Endodermal cell (in vitro differentiated cells): ENCODE measurements at regions not wholly inside any gene's neighbourhood (a gene's known extent, or its start where the extent isn't known, plus 50 kb on each side); places are given as distances from the start of the nearest gene placed in this dataset.

ENCODE experiments used
- DNase-seq: peaks from one replicate; pipeline ENCODE4 v3.0.0-alpha.2; 2017
- H3K27ac ChIP-seq: 2 replicates; pipeline ENCODE4 v1.5.1; 2013; ENCODE audit warnings: mild to moderate bottlenecking, low read depth, low read length, moderate library complexity
- H3K27me3 ChIP-seq: 2 replicates; pipeline ENCODE4 v1.6.1; 2013; ENCODE audit warnings: mild to moderate bottlenecking, low read length, moderate library complexity; ENCODE audit not compliant: insufficient read depth, control insufficient read depth, poor library complexity, severe bottlenecking
- H3K36me3 ChIP-seq: 2 replicates; pipeline ENCODE4 v1.7.0; 2013; ENCODE audit warnings: mild to moderate bottlenecking, low read length, moderate library complexity; ENCODE audit not compliant: control insufficient read depth, insufficient read depth
- H3K4me1 ChIP-seq: one replicate; pipeline ENCODE4 v1.7.0; 2013; ENCODE audit warnings: low read length; ENCODE audit not compliant: control insufficient read depth, insufficient read depth
- H3K4me3 ChIP-seq: 2 replicates; pipeline ENCODE4 v1.5.1; 2013; ENCODE audit warnings: mild to moderate bottlenecking, low read length, moderate library complexity
- H3K9ac ChIP-seq: 2 replicates; pipeline ENCODE4 v1.6.1; 2013; ENCODE audit warnings: mild to moderate bottlenecking, low read length, moderate library complexity; ENCODE audit not compliant: poor library complexity, severe bottlenecking; ENCODE audit errors: extremely low read depth
- H3K9me3 ChIP-seq: 2 replicates; pipeline ENCODE4 v1.6.1; 2013; ENCODE audit warnings: mild to moderate bottlenecking, low read length, moderate library complexity; ENCODE audit not compliant: control insufficient read depth
- H3K27ac Mint-ChIP-seq: 2 replicates; pipeline ENCODE4 v1.8.0; 2020; ENCODE audit warnings: mixed read lengths
- H3K27me3 Mint-ChIP-seq: 2 replicates; pipeline ENCODE4 v1.8.0; 2021; ENCODE audit warnings: mild to moderate bottlenecking, mixed read lengths; ENCODE audit not compliant: insufficient read depth
- H3K36me3 Mint-ChIP-seq: 2 replicates; pipeline ENCODE4 v1.8.0; 2020; ENCODE audit warnings: low read depth, mixed read lengths
- H3K4me1 Mint-ChIP-seq: 2 replicates; pipeline ENCODE4 v1.8.0; 2020; ENCODE audit warnings: mixed read lengths
- H3K4me3 Mint-ChIP-seq: 2 replicates; pipeline ENCODE4 v1.8.0; 2020; ENCODE audit warnings: mild to moderate bottlenecking, moderate library complexity, mixed read lengths
- H3K9me3 Mint-ChIP-seq: 2 replicates; pipeline ENCODE4 v1.8.0; 2020; ENCODE audit warnings: mild to moderate bottlenecking, mixed read lengths
- CTCF ChIP-seq: fragments of 200-600 bp; sonication (generic); conservative IDR thresholded peaks from 2 replicates; pipeline ENCODE4 v1.5.0; 2021; ENCODE audit warnings: antibody characterized with exemption, mild to moderate bottlenecking
- WGBS, 2 experiments: methylation state at CpG; one replicate each; pipeline versions ENCODE4 v1.1.5 to v1.1.7; 2013; ENCODE audit warnings: missing lambda C conversion rate in 2 of 2, mixed read lengths in 1 of 2; ENCODE audit not compliant: insufficient coverage in 1 of 2, insufficient read length in 1 of 2; 5-methylcytosine and 5-hydroxymethylcytosine counted together

GRCh38 chrX:3448563-3448962, 102.1 kb upstream of the MXRA5 start:
- Mint-ChIP-seq H3K4me1 (peaks cover under 1% of the 10 kb centered on the region), H3K36me3 (no peaks in the 10 kb centered on the region), H3K27ac (no peak overlapping the region), H3K4me3 (no peak overlapping the region), H3K27me3 (peaks cover 2% of the 10 kb centered on the region), H3K9me3 (peaks cover 2% of the 10 kb centered on the region)
- WGBS, 2 experiments, result 90 to 100% methylated on average over 1 to 4 of the region's 4 CpGs
- H3K27me3 ChIP-seq, result no peaks in the 10 kb centered on the region
- H3K9me3 ChIP-seq, result no peaks in the 10 kb centered on the region
- no peak overlapping the region for H3K4me3 ChIP-seq
- no peaks in the 10 kb centered on the region for H3K4me1 ChIP-seq
- DNase-seq, result no peak
- no peak overlapping the region for H3K27ac ChIP-seq
- H3K9ac ChIP-seq, result no peak overlapping the region
- TF ChIP-seq CTCF, result no peak
- H3K36me3 ChIP-seq, result no peaks in the 10 kb centered on the region

- no peak for DNase-seq
- peaks cover 10% of the 10 kb centered on the region for H3K9me3 Mint-ChIP-seq
- Histone ChIP-seq H3K27ac (no peak overlapping the region), H3K4me1 (no peaks in the 10 kb centered on the region), H3K9ac (no peak overlapping the region), H3K9me3 (no peaks in the 10 kb centered on the region), H3K4me3 (no peak overlapping the region), H3K36me3 (no peaks in the 10 kb centered on the region), H3K27me3 (no peaks in the 10 kb centered on the region)
- no peak for TF ChIP-seq CTCF
- H3K27ac Mint-ChIP-seq, result no peak overlapping the region
- peaks cover 2% of the 10 kb centered on the region for H3K27me3 Mint-ChIP-seq
- H3K4me1 Mint-ChIP-seq, result peaks cover 13% of the 10 kb centered on the region
- WGBS, 2 experiments, result 93 to 100% methylated on average over 1 to 3 of the region's 4 CpGs
- H3K36me3 Mint-ChIP-seq, result peaks cover 2% of the 10 kb centered on the region
- no peak overlapping the region for H3K4me3 Mint-ChIP-seq
Measured at GRCh38 chrX:3445806-3446490, 99.5 kb upstream of the MXRA5 start.

GRCh38 chrX:3443184-3443583, 96.7 kb upstream of the MXRA5 start:
- no peak for TF ChIP-seq CTCF
- Histone ChIP-seq H3K4me1 (no peaks in the 10 kb centered on the region), H3K4me3 (no peak overlapping the region), H3K9ac (no peak overlapping the region), H3K36me3 (no peaks in the 10 kb centered on the region), H3K9me3 (no peaks in the 10 kb centered on the region), H3K27me3 (no peaks in the 10 kb centered on the region), H3K27ac (no peak overlapping the region)
- H3K4me1 Mint-ChIP-seq, result peaks cover 13% of the 10 kb centered on the region
- H3K27me3 Mint-ChIP-seq, result peaks cover 2% of the 10 kb centered on the region
- no peak overlapping the region for H3K4me3 Mint-ChIP-seq
- H3K27ac Mint-ChIP-seq, result no peak overlapping the region
- no peak for DNase-seq
- H3K9me3 Mint-ChIP-seq, result peaks cover 13% of the 10 kb centered on the region
- WGBS, 2 experiments, result 80 to 82% methylated on average over 1 to 4 of the region's 4 CpGs
- peaks cover 2% of the 10 kb centered on the region for H3K36me3 Mint-ChIP-seq
